HG02938 (cell line): ENCODE measurements at regions not wholly inside any gene's neighbourhood (a gene's known extent, or its start where the extent isn't known, plus 50 kb on each side); places are given as distances from the start of the nearest gene placed in this dataset.
"Not testable (repeated sequence)": the region's sequence is repeated elsewhere in the genome, so short reads cannot be mapped to it uniquely, and the experiment has no call there.

ENCODE experiments used
- ATAC-seq: cut with Tn5 transposase; IDR thresholded peaks from one replicate; pipeline ENCODE4 v1.9.1; 2021; ENCODE audit warnings: mild to moderate bottlenecking, moderate library complexity; ENCODE audit not compliant: unreplicated experiment

DNA sequence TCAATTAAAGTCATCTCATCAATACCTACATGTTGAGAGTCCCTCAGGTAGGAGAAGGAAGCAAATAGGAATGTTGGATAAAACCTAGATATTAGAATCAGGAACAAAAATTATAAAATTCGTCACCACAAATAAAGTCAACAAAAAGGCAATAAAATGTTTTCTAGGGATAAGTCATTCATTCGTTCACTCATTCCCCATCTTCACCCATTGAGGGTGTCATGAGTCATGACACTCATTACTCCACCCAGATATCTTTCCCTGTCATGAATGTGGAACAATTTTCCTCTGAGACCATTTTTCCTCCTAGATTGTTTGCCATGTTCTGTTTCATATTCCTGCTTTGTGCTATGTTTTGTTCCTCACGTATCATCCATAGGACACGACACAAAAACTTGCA, 50.9 kb upstream of the OLIG3 start:
- no peak for ATAC-seq

DNA sequence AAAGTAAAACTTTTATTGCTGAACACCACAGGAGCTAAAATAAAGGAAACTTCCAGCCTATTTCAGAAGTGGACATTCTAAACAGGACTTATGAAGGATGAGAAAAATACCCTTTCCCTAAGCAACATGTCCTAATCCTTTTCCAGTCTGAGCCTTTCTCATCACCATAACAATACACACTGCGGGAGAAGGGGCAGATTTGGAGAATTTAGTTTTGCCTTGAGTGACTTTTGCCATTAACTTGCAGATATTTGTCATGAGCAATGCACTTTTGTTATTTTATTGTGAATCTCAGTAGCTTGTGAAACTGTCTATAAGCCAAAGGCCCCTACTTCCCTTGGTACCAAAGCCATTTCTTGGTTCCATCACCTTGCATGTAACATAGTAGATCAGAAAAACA, 53.0 kb upstream of the OLIG3 start:
- ATAC-seq, result no peak

DNA sequence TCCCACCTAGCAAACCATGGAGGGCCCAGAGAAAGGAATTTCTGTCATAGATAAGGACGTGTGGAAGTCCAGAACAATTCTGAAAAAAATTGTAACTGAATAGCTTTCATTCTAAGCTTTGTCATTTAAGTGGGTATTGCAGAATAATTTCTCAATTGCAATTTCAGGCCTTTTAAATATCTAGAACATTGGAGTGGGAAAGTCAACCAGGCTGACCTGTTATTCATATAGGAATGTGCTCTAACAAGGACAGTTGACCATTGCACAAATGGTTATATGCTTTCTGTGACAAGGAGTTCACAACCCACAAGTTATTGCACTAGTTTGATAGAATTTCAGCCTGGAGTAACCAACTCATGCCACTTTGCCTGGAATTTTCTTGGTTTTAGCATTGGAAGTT, 53.4 kb upstream of the OLIG3 start:
- no peak for ATAC-seq

DNA sequence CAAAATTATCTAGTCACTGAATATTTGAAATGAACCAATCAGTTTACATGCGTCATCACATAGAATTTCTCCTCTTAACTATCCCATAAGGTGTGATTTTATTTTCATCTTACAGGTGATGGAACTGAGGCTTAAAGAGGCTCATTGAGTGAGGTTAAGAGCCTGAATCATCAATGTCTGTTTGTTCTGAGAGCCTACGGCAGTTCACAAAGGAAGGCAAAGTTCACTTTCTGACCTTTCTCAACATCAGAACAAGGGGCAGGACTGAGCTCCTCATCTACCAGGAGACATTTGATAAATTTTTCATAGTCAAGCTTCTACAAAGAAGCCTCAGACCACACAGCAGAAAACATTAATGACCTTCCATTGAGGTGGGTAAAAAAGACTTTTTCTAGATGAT, 54.9 kb upstream of the OLIG3 start:
- no peak for ATAC-seq

DNA sequence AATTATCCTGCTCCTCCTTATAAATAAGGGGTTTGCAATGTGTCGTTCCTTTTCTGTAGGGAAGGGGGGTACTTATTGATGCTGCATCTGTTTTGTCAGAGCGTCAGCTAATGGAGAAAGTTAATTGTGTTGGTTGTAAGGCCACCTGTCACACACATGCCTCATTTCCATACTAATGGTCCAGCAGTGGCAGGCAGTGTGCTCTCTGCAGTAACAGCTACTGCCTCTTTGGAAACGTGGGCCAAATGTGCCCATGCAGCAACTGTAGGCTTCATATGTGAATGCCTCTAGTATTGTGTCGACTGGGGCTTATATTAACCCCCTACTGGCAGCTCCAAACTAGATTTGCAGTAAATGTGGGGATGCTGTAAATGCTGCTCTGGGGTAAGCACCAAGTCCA, 56.3 kb upstream of the OLIG3 start:
- ATAC-seq, result no peak

DNA sequence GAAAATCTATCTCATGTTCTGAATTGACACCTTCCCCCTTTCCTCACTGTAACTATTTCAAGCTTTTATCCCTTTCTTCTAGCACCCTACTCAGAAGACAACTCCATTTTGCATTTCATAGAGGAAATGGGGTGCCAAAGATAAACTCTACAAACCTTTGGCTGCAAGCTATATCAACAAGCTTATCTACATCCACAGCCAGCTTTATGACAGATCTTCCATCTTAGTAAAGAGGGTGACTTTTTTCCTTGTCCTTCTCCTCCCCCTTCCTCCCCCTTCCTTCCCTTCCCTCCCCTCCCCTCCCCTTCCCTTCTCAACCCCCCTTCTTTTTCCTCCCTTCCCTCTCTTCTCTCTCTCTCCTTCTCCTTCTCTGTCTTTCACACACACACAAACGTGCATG, 58.0 kb upstream of the OLIG3 start:
- no peak for ATAC-seq

DNA sequence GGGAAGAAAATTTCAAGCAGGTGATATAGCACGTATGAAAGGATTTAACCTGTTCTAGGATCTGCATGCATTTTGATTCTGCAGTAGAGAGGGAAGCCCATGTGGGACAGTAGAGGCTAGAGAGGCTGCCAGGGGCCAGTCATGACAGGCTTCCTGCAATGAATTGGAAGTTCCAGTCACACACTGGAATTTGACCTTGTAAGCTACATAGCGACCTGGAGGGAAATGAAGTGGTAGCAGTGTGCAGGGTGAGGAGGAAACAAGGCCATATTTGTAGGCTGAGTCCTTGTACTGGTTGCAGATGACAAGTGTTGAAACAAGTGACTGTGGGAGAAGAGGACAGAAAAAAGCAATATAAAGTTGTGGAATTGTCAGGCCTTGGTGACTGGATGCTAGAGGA, 58.6 kb upstream of the OLIG3 start:
- ATAC-seq, result no peak

DNA sequence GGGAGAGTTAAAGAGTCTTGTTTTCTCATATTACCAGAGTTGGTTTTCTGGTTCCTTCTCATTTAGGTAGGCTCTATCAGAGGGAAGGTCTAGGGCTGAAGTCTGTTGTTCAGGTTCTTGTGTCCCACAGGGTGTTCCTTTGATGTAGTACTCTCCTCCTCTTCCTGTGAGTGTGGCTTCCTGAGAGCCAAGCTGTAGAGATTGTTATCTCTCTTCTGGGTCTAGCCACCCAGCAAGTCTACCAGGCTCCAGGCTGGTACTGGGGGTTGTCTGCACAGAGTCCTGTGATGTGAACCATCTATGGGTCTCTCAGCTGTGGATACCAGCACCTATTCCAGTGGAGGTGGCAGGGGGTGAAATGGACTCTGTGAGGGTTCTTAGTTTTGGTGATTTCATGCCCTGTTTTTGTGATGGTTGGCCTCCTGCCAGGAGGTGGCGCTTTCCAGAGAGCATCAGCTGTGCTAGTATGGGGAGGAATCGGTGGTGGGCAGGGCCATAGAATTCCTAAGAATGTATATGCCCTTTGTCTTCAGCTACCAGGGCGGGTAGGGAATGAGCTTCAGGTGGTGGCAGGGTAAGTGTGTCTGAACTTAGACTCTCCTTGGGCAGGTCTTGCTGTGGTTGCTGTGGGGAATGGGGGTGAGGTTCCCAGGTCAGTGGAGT, 65.5 kb upstream of the OLIG3 start:
- not testable (repeated sequence) for ATAC-seq

DNA sequence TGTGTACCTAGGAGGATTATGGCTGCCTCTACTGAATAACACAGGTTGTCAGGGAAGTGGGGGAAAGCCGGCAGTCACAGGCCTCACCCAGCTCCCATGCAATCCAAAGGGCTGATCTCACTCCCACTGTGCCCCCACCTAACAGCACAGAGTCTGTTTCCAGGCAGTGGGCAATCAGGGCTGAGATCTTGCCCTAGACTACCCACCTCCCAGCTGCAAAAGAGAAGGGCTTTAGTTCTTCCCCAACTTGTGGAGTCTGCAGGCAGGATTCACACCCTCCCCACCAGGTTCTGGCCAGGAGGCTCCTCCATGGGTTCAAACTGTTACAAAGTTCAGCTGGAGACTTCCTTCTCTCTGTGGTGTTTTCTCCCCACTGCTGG, 66.0 kb upstream of the OLIG3 start:
- no peak for ATAC-seq

DNA sequence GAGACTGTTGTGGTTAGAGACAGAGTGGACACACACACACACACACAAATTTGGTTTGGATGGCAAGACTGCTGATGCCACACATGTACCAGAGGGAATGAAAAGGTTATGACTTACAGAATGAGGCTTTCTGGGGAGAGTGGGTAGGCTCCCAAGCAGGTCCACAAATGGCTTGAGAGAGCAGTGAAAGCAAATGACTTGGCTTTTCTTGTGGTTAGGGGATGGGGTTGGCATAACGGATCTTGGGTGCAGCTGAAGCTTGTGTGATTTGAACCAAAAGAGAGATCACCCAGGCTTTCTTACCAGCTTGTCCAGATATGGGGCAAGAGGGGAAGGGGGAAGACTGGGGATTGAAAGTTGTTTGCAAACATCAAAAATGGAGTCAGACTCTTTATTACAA, 73.9 kb upstream of the OLIG3 start:
- ATAC-seq, result no peak

DNA sequence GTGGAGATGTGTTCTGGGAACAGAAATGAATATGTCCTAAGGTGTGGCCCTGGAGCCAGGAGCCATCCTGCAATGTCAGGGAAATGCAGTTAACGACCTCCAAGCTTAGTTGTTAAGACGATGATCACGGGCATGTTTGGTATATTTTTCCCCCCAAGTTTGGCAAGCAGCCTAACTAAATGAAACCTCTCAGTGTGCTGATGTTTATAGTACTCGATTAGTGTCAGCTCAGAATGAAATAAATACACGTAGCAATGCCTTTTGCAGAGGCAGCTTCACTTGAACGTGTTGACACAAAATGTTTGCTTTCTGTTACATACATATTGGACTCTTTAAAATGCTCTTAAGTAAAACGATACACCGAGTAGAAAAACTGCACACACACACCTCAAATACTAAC, 76.2 kb upstream of the OLIG3 start:
- ATAC-seq, result no peak

DNA sequence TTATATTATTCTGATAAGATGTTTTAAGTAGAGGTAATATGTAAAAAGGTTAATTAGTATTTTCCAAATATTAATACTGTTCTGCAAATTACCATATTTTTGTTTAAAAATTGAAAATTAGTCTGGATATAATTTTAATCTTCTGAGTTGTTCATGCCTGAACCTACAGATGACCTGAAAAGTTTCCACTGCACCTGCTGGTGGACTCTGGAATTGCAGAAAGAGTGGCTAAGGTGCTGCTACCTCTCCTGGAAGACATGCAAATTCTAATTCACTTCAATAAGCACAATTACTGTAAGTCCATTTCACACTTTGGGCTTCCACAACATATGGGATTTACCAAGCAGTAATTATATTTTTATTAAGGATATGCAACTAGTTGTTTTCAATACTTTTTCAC, 77.7 kb upstream of the OLIG3 start:
- ATAC-seq, result peak; percentile 77

DNA sequence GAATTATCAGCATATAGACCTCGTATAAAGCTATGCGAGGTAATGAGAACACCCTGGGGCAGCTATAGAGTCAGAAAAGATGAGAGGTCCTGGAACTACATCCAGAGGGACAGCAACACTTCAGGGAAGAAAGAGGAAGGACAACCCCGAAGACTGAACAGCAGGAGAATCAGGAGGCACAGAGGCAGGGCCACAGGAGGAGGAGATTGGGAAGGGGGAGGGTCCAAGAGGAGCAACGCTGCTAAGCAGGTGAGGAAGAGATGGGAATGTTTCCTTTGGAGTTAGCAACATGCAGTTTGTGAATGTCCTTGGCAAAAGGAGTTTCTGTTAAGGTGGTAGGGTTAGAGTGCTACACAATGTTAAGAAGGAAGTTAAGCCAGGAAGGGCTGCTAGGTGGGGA, 79.5 kb upstream of the OLIG3 start:
- ATAC-seq, result no peak

DNA sequence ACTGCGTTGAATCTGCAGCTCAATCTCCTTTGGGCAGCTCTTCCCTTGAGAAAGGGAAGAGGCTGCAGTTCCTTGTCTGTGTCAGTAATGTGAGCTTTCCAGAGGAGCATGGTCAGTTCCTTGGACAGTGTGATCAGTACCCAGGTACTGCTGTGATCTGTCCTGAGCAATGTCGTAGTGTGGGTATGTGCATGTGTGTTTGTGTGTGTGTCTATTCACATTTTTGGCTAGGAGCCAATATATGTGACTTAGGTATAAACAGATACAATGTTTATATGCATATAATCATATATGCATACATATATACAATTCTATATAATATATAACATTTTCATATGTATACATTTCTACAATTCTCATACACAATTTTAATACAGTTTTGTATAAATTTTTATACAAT, 85.4 kb upstream of the OLIG3 start:
- no peak for ATAC-seq

DNA sequence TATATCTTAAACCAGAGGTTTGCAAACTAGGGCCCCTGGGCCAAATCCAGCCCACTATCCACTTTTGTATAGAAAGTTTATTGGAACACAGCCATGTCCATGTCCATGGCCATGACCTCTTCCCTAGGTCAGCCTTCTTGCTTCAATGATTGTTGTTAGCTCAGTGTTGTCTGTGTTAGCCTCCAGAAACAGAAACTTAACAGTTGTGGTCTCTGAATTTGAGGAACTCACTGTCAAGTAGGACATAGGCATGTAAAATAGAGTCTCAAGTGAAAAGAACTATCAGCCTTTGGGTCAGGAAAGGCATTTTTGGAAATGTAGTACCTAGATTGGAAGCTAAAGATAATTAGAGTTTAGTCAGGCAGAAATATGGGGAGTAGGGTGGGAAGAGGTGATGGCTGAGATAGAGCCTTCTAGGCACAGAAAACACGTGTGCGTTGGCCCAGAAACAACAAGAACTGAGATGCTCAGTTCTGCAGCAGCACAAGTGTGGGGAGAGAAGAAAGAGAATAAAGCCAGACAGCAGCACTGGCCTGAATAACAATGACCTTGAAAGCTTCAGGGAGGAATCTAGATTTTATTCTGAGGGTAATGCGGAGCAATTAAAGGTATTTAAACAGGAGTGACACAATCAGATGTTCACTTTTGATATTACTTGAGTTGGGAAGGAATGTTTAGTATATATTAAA, 87.0 kb upstream of the OLIG3 start:
- ATAC-seq, result no peak

DNA sequence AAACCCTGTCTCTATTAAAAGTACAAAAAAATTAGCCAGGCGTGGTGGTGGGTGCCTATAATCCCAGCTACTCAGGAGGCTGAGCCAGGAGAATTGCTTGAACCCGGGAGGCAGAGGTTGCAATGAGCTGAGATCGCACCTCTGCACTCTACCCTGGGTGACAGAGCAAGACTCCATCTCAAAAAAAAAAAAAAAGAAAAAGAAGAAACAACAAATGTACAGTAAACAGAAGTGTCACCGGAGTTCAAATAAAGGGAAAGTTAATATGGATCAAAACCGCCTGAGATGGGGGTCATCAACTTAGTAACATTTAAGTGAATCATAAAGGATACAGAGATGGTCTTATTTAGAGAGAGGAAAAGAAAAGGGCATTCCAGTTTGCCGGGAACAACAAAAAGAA, 89.3 kb upstream of the OLIG3 start:
- ATAC-seq, result not testable (repeated sequence)

DNA sequence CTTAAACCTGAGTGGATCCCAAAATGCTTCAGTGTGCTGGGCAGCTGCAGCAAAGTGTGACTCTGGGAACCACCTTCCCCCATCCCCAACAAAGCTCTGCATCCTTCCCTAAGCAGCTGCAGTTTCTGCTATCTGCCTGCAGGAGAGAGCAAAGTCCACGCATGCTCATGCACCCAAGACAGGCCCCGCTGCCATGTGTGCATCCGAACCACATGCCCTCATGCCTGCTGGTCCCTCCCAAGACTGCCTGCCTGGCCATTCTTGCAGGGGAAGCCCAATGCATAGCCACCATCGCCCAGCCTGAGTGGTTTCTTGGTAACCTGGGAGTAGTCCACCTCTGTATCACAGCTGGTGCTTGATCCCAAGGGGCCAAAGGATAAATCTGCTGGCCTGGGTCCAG, 94.3 kb upstream of the OLIG3 start:
- no peak for ATAC-seq

DNA sequence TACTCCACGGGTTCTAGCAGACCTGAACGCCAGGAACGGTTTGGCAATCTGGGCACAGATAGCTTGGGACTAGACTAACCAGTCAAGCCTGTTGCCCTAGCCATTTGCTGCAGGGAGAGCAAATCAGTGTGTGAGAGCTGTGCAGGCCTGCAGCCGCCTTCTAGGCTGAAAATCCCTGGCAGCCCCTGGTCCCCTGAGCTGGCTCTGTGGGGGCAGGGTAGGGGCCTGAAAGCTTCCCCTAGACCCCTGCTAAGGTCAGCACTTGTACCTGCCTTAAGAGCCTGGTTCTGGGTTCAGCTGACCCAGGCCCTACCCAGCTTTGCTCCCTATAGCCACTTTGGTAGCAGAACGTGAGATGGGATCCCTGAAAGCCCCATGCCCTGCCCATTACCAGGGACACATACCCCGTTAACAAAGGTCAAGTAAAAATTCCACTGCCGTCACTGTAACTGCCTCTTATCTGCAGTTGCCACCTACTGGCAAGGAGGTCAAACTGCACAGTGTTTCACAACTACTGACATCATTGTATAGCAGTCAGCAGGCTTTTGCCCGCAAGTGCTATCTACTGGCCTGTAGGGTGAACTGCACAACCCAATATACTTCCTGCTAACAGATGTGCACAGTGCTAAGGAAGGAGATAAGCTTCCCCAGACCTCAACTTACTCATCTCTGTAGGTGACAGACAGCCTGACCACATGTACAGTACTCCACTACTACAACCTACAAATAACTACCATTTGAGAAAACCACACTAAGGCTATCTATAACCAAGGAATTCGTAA, 95.1 kb upstream of the OLIG3 start:
- peak; percentile 100 for ATAC-seq

DNA sequence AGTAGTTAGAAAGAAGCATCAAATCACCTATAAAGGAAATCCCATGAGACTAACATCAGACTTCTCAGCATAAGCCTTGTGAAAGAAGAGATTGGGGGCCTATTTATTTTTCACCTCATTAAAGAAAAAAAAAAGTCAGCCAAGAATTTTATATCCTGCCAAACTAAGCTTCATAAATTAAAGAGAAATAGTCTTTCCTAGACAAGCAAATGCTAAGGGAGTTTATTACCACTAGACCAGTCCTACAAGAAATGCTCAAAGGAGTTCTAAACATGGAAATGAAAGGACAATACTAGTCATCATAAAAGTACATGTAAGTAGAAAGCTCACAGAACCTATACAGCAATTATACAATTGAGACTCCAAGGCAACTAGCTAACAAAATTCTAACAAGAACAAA, 96.5 kb upstream of the OLIG3 start:
- no peak for ATAC-seq

DNA sequence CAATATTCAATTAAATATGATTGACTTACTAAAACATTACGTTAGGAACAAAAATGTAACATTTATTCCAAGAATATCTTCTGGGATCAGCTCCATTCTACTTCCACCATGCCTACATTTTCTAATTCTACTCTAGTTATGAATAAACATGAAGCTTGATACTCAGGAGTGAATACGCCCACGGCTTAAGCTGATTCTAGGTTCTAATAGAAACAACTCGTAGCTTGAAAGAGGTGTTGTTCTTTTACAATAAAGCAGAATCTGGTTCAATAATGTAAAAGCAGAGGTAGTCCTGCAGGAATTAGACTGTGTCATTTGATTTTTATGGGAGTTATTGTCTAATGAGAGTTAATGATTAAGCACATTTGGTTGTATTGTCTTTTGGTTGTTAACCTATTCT, 107.3 kb upstream of the OLIG3 start:
- ATAC-seq, result no peak

DNA sequence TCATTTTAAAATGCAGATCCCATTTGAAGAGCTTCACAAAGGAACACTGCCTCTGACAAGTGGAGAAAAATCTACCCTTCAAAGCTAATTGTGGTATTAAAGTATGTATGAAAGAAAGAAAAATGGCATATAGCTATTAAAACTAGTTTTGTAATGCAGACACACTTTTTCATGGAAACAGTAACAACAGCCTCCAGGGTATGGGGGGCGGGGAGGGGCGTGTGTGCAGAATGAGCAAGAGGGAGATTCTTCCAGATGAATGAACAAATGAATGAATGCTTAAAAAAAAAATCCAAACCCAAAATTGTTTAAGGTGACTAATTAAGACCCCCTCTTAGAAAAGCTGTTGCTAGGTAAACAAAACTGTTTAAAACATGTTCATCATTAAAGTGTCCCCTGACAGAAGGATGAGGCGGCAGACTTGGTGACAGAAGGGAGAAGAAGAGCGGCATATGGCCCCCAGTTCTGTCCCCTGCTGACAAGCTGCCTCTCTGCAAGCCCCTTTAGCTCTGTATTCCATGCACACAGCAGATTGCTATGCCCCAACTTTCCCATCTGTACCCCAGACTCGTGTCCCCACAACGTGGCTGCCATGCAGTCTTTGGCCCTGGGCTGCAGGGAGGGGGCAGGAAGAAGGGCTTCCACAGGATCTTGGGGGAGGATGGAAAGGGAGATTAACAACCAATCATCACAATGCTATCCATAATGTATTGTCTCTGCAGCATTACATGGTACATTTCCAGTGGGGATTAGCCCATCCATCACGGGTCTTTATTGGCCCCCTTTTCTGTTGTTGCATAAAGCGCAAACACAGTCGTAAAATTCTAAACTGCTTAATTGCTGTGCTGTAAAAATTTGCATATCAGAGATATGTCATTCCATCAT, 108.4 kb upstream of the OLIG3 start:
- no peak for ATAC-seq
